HG02588 (cell line): ENCODE measurements at regions not wholly inside any gene's neighbourhood (a gene's known extent, or its start where the extent isn't known, plus 50 kb on each side); places are given as distances from the start of the nearest gene placed in this dataset.

Experiments
- ATAC-seq: cut with Tn5 transposase; IDR thresholded peaks from one replicate; pipeline ENCODE4 v1.9.1; 2021; ENCODE audit warnings: mild to moderate bottlenecking, moderate library complexity; ENCODE audit not compliant: unreplicated experiment

GRCh38 chr11:45036010-45036409, 85.3 kb upstream of the TP53I11 start:
- no peak for ATAC-seq

DNA sequence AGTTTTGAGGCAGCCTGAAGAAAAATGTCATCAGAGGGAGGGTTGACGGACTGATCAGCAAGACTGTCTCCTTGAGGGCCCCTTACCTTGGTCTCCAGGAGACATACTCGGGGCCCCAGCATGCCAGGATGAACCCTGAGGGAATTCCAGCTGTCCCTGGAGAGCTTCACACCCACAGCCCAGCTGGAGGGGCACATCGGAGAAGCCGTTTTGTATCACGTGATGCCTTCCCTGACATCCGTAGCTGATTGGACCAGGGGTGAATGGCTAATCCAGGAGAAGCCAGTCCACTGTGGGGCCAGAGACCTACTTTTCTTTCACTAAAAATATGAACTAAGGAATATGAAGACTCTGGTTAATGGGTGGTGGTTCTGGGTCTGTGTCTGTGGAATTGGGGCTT, 86.0 kb upstream of the TP53I11 start:
- ATAC-seq: no peak

DNA sequence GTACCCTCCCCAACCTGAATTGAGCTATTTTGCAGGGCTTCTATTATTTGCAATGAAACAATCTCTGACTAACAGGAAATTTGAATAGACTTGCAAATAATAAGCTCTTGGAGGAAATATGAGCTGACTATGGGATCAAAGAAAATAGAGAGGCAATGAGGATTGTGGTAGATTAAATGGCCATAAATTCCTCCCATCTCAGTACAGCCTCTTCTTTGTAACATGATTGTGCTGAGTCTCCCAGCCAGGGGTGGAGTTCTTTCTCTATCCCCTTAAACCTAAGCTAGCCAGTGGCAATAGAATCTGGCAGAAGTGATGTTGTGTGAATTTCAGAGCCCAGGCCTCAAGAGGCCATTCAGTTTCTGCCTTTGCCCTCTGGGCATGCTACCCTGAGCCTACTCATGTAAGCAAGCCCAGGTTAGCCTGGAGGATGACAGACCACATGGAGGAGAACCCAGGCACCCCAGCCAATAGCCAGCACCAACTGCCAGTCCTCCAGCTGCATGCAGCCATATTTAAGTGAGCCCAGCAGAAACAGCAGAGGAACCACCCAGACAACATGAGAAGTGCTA, 86.8 kb upstream of the TP53I11 start:
- ATAC-seq: no peak

GRCh38 chr11:45038923-45039322, 88.2 kb upstream of the TP53I11 start:
- ATAC-seq: no peak

GRCh38 chr11:45041596-45041995, 90.9 kb upstream of the TP53I11 start:
- no peak for ATAC-seq

- ATAC-seq: no peak
These were observed 91.9 kb upstream of the TP53I11 start for GRCh38 chr11:45042560-45042959.

DNA sequence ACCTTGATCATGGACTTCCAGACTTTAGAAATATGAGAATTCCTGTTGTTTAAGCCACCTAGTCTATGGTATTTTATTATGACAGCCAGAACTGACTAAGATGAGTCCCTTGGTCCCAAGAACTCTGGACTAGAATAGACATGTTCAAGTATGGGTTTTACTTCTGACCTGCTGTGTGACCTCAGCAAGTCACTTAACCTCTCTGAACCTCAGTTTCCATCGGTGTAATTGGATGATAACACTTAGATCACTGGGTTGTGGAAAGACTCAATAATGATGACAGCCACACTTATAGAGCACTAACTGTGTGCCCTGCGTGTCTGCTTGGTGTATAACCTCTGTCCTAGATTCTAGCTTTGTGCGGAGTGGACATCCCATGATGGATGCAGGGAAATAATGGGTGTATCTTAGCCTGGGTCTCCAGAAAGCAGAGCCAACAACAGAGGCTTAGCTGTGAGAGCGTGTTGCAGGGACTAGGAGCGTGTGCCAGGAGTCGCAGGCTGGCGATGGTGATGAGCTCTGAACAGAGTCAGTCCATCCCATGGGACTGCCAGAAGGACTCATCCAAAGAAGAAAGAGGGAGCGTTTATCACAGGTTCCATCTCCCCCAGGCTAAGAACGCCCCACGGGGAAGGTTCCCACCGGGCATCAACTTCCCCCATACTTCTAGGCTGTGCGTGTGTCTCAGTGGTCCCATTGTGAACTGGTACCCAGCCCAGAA, 93.2 kb upstream of the TP53I11 start:
- no peak for ATAC-seq

DNA sequence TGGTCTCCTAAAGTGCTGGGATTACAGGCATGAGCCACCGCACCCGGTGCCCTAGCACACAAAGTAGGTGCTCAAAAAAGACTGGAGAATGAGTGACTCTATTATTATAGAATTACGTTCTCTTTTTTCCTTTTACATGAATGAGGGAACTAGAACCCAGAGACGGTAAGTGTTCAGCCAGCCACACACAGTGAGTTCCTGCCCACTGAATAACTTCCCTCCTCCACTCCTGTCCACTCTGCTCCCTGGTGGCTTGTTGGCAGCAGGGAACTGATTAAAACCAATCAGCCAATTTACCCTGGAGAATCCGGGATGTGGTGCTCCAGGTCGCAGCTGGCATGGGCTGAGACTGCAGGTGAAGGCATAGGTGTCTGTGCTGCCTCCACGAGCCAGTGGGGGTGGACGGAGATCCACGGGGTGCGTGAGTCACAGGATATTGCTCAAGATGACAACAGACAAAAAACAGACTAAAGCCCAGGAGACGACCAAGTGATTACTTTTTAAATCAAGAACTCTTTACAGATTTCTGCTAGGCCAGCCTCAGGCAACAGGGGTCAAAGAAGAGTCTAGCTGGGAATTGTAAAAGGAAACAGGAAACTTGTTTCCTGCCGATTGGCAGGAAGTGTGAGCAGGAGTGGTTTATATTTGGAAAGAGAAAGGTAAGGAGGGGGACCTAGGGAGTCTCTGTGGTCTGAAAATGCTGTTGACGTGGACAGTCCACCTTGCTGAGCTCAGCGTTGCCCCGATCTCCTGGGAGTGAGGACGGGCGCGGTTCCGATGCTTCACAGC, 95.2 kb upstream of the TP53I11 start:
- no peak for ATAC-seq

DNA sequence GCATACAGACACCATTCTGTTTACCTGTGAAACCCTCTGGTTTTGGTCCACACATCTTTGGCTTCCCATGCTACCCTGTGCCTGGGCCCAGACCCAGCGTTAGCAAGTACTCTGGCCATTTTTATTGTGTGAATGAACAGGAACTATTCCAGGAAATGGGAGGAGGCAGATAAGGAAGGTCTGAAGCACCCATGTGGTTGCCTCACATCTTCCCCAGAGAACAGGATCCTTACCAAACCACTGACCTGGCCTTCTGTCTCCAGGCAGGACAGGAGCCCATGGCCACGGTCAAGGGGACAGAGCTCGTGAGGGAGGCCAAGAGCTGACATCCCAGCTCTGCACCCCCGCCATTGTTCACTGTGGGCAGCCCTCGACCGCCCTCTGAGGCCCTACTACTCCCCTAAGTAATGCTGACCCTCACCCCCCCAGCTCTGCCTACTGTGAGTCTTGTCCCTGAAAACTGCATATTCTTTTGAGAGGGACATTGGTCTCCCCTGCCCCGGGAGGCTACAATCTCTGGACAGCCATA, 97.7 kb upstream of the TP53I11 start:
- ATAC-seq: no peak

GRCh38 chr11:45048870-45049691, 97.4 kb upstream of the PRDM11 start:
- no peak for ATAC-seq

DNA sequence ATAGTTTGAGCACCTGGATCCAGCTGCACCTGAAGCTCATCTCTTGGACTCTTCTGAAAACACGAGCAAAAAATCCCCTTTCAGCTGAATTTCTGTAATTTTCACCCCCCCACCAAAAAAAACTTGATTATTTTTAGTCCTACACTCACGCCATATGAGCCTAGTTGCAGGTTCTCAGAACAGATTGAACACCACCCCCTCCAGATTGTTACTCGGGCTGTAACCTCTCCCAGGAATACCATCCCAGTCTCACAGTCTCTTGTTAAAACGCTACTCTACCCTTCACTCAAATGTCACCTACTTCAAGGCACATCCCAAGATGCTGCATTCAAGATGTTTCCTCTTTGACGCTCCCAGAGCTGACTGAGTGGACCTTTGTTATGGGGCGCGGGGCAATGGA, 96.3 kb upstream of the PRDM11 start:
- ATAC-seq: no peak

GRCh38 chr11:45051621-45052020, 94.8 kb upstream of the PRDM11 start:
- ATAC-seq: no peak

GRCh38 chr11:45052361-45052760, 94.1 kb upstream of the PRDM11 start:
- ATAC-seq: no peak

- ATAC-seq: no peak
These were observed 92.5 kb upstream of the PRDM11 start for GRCh38 chr11:45053736-45054446.

- ATAC-seq: no peak
These were observed 91.5 kb upstream of the PRDM11 start for GRCh38 chr11:45054956-45055355.

DNA sequence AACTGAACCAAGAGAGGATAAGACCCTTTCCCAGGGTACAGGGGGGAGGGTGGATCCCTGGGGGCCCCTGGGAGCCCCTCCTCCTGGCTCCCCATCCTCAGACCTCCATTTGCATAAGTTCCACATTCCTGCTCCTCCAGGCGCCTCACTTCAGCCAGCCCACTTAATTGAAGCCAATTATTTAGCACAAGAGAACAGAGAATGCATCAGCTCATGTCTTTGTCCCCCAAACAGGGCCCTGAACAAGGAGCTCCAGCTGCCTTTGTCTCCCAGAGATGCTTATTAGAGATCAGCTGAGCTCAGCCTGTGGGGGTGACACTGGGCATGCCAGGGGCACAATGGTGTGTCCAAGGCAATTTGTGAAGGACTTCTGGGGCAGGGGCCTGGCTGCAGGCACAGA, 89.9 kb upstream of the PRDM11 start:
- no peak for ATAC-seq

GRCh38 chr11:45057938-45058646, 88.3 kb upstream of the PRDM11 start:
- ATAC-seq: no peak

GRCh38 chr11:45058647-45058950, 87.8 kb upstream of the PRDM11 start:
- no peak for ATAC-seq

DNA sequence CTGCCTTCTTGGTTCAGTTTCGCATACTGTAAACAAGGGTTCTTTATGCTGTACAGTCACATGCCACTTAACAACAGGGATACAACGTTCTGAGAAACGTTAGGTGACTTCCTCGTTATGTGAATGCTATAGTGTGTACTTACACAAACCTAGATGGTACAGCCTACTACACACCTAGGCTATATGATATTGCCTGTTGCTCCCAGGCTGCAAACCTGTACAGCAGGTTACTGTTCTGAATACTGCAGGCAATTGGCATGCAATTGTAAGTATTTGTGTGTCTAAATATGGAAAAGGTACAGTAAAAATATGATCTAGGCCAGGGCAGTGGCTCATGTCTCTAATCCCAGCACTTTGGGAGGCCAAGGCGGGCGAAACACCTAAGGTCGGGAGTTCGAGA, 85.7 kb upstream of the PRDM11 start:
- ATAC-seq: no peak

DNA sequence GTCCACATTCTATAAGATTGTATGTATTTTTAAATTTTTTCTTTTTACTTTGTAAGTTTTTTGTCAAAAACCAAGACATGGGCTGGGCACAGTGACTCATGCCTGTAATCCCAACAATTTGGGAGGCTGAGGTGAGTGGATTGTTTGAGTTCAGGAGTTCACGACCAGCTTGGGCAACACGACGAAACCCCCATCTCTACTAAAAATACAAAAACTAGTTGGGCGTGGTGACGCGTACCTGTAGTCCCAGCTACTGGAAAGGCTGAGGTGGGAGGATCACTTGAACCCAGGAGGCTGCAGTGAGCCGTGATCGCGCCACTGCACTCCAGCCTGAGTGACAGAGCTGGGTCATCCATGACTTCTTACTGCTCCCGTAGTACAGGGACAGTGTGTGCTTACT, 84.8 kb upstream of the PRDM11 start:
- ATAC-seq: no peak
